ENCODE measurements at regions not wholly inside any gene's neighbourhood (a gene's known extent, or its start where the extent isn't known, plus 50 kb on each side); places are given as distances from the start of the nearest gene placed in this dataset.

DNA sequence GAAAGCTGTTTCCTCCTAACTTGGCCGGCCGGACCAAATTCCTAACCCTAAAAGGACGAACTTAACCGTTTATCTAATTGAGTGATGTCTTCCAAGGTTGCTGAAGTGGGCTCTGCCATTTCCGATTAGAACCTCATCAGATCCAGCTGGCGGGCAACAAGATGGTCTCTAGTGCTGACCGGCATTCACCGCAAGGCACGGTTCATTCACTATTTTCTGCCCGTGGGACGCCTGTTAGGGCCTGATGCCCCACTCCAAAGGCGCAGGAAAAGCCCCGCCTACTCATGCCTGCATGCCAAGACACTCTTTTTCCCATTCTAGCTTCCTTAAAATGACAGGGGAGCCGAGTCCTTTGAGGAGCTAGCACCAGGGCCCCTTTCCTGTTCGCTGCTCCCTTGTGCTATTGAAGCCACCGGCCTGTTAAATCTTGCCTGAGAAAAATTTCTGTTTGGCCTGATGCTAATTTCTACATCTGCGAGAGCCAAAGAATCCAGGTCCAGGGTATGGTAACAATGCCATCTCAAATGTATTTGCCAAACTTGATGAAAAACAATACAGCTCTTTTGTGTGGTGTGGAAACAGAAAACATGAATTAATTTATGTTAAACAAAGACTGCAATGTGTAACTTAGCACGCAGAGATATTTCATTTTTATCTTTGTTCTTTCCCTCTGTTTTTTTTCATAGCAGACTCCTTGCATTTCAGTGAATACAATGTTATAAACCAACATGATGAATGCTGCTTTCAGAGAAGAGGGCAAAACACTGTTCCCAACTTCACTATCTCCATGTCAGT lies 1071.2 kb upstream of the USP15 start:
- no peaks in the 10 kb centered on the region for H3K9me3 ChIP-seq (ENCODE audit: low read length)
- H3K79me2 ChIP-seq (ENCODE audit: insufficient read depth, low read depth, low read length), result no peaks in the 10 kb centered on the region
- no peak for DNase-seq (ENCODE audit: low spot score)
- H2AFZ ChIP-seq (ENCODE audit: low read length), result no peak overlapping the region
- ChIA-PET POLR2A (no interaction called here), CTCF (ENCODE audit: unreplicated experiment) (no interaction called here)
- no peak for TF ChIP-seq EZH2phosphoT487 (IDR thresholded peaks at IDR 0.05; ENCODE audit: borderline replicate concordance, low read depth, low read length)
- TF ChIP-seq, protein P1, sequence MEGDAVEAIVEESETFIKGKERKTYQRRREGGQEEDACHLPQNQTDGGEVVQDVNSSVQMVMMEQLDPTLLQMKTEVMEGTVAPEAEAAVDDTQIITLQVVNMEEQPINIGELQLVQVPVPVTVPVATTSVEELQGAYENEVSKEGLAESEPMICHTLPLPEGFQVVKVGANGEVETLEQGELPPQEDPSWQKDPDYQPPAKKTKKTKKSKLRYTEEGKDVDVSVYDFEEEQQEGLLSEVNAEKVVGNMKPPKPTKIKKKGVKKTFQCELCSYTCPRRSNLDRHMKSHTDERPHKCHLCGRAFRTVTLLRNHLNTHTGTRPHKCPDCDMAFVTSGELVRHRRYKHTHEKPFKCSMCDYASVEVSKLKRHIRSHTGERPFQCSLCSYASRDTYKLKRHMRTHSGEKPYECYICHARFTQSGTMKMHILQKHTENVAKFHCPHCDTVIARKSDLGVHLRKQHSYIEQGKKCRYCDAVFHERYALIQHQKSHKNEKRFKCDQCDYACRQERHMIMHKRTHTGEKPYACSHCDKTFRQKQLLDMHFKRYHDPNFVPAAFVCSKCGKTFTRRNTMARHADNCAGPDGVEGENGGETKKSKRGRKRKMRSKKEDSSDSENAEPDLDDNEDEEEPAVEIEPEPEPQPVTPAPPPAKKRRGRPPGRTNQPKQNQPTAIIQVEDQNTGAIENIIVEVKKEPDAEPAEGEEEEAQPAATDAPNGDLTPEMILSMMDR (conservative IDR thresholded peaks at IDR 0.05; ENCODE audit: low read length), result no peak
- H3K9me2 ChIP-seq (ENCODE audit: insufficient read depth, low read length), result no peaks in the 10 kb centered on the region
- H3K36me3 ChIP-seq (ENCODE audit: insufficient read depth, low read length), result no peaks in the 10 kb centered on the region
- no peak overlapping the region for H3K27ac ChIP-seq (ENCODE audit: low read depth, low read length, poor library complexity, severe bottlenecking)
- no peak overlapping the region for H3K4me2 ChIP-seq (ENCODE audit: low read length)
- no peaks in the 10 kb centered on the region for H4K20me1 ChIP-seq (ENCODE audit: insufficient read depth, low read length)
- no peaks in the 10 kb centered on the region for H3K4me1 ChIP-seq (ENCODE audit: insufficient read depth, low read length, poor library complexity, severe bottlenecking)
- intact Hi-C loops (cut with micrococcal nuclease; ENCODE audit: unreplicated experiment), result no loop called here
- H3K4me3 ChIP-seq (ENCODE audit: low read depth, low read length, poor library complexity, severe bottlenecking), result no peak overlapping the region
- no TSS peak for BruUV-seq (replicated peaks)

DNA sequence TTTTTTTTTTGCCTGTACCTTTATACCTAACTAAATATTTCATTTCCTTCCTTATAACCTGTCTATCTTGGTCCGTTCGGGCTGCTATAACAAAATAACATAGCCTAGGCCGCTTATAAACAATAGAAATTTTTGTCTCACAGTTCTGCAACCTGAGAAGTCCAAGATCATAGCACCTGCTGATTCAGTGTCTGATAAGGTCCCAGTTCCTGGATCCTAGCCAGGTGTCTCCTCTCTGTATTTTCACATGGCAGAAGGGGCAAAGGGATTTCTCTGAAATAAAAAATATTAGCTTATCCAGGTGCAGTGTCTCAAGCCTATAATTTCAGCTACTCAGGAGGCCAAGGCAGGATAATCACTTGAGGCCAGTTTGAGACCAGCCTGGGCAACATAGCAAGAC lies 1046.6 kb upstream of the USP15 start:
- POLR2A ChIA-PET, result no interaction called here
- intact Hi-C loops (cut with micrococcal nuclease; ENCODE audit: unreplicated experiment), result no loop called here
- CTCF ChIA-PET (ENCODE audit: unreplicated experiment), result no interaction called here
- Histone ChIP-seq H3K9me3 (ENCODE audit: low read length) (no peaks in the 10 kb centered on the region), H3K4me1 (ENCODE audit: insufficient read depth, low read length, poor library complexity, severe bottlenecking) (no peaks in the 10 kb centered on the region), H3K79me2 (ENCODE audit: insufficient read depth, low read depth, low read length) (no peaks in the 10 kb centered on the region), H3K27ac (ENCODE audit: low read depth, low read length, poor library complexity, severe bottlenecking) (no peak overlapping the region), H2AFZ (ENCODE audit: low read length) (no peak overlapping the region), H3K36me3 (ENCODE audit: insufficient read depth, low read length) (no peaks in the 10 kb centered on the region), H3K9me2 (ENCODE audit: insufficient read depth, low read length) (no peaks in the 10 kb centered on the region), H3K4me2 (ENCODE audit: low read length) (no peak overlapping the region), H4K20me1 (ENCODE audit: insufficient read depth, low read length) (no peaks in the 10 kb centered on the region), H3K4me3 (ENCODE audit: low read depth, low read length, poor library complexity, severe bottlenecking) (no peak overlapping the region)
- TF ChIP-seq, protein P1 (conservative IDR thresholded peaks at IDR 0.05; ENCODE audit: low read length), result no peak
- no peak for TF ChIP-seq EZH2phosphoT487 (IDR thresholded peaks at IDR 0.05; ENCODE audit: borderline replicate concordance, low read depth, low read length)
- DNase-seq (ENCODE audit: low spot score), result no peak
- BruUV-seq (replicated peaks), result no TSS peak

DNA sequence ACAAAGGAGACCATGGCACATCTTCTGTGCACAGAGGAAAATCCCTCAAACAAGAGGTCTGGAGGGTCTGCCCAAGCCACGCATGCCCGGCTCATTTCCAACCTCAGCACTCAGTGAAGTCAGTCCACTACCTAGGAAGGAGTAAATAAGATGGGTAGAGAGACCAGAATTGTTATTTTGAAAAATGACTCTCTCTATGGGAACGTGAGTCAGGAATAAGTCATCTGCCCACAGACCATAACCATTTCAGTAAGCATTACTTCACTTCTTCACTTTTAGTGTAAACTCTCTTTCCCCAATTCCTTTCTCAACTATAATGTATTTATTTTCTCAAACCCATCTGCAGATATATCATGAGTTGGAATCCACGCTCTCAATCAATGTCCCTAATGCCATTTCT lies 1039.9 kb upstream of the USP15 start:
- ChIA-PET CTCF (ENCODE audit: unreplicated experiment) (no interaction called here), POLR2A (interaction anchor here (0.5 kb wide), 1 partner anchor 34 kb away, joined by 3 read pairs; no protein-coding TSS in a partner anchor)
- Histone ChIP-seq H3K9me2 (ENCODE audit: insufficient read depth, low read length) (no peaks in the 10 kb centered on the region), H3K79me2 (ENCODE audit: insufficient read depth, low read depth, low read length) (no peaks in the 10 kb centered on the region), H4K20me1 (ENCODE audit: insufficient read depth, low read length) (no peaks in the 10 kb centered on the region), H3K4me2 (ENCODE audit: low read length) (no peak overlapping the region), H3K9me3 (ENCODE audit: low read length) (no peaks in the 10 kb centered on the region), H3K27ac (ENCODE audit: low read depth, low read length, poor library complexity, severe bottlenecking) (no peak overlapping the region), H3K4me3 (ENCODE audit: low read depth, low read length, poor library complexity, severe bottlenecking) (no peak overlapping the region), H2AFZ (ENCODE audit: low read length) (no peak overlapping the region), H3K4me1 (ENCODE audit: insufficient read depth, low read length, poor library complexity, severe bottlenecking) (no peaks in the 10 kb centered on the region), H3K36me3 (ENCODE audit: insufficient read depth, low read length) (no peaks in the 10 kb centered on the region)
- DNase-seq (ENCODE audit: low spot score), result no peak
- intact Hi-C loops (cut with micrococcal nuclease; ENCODE audit: unreplicated experiment), result no loop called here
- BruUV-seq (replicated peaks), result no TSS peak
- TF ChIP-seq, protein P1 (conservative IDR thresholded peaks at IDR 0.05; ENCODE audit: low read length), result no peak
- TF ChIP-seq EZH2phosphoT487 (IDR thresholded peaks at IDR 0.05; ENCODE audit: borderline replicate concordance, low read depth, low read length), result no peak

Data from OCI-LY7 (cell line).